ENCODE measurements at regions not wholly inside any gene's neighbourhood (a gene's known extent, or its start where the extent isn't known, plus 50 kb on each side); places are given as distances from the start of the nearest gene placed in this dataset.

- TF ChIP-seq, protein P1, sequence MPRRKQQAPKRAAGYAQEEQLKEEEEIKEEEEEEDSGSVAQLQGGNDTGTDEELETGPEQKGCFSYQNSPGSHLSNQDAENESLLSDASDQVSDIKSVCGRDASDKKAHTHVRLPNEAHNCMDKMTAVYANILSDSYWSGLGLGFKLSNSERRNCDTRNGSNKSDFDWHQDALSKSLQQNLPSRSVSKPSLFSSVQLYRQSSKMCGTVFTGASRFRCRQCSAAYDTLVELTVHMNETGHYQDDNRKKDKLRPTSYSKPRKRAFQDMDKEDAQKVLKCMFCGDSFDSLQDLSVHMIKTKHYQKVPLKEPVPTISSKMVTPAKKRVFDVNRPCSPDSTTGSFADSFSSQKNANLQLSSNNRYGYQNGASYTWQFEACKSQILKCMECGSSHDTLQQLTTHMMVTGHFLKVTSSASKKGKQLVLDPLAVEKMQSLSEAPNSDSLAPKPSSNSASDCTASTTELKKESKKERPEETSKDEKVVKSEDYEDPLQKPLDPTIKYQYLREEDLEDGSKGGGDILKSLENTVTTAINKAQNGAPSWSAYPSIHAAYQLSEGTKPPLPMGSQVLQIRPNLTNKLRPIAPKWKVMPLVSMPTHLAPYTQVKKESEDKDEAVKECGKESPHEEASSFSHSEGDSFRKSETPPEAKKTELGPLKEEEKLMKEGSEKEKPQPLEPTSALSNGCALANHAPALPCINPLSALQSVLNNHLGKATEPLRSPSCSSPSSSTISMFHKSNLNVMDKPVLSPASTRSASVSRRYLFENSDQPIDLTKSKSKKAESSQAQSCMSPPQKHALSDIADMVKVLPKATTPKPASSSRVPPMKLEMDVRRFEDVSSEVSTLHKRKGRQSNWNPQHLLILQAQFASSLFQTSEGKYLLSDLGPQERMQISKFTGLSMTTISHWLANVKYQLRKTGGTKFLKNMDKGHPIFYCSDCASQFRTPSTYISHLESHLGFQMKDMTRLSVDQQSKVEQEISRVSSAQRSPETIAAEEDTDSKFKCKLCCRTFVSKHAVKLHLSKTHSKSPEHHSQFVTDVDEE (CRISPR knock-in tag; IDR thresholded peaks at IDR 0.05): no peak
- TF ChIP-seq, protein P2, sequence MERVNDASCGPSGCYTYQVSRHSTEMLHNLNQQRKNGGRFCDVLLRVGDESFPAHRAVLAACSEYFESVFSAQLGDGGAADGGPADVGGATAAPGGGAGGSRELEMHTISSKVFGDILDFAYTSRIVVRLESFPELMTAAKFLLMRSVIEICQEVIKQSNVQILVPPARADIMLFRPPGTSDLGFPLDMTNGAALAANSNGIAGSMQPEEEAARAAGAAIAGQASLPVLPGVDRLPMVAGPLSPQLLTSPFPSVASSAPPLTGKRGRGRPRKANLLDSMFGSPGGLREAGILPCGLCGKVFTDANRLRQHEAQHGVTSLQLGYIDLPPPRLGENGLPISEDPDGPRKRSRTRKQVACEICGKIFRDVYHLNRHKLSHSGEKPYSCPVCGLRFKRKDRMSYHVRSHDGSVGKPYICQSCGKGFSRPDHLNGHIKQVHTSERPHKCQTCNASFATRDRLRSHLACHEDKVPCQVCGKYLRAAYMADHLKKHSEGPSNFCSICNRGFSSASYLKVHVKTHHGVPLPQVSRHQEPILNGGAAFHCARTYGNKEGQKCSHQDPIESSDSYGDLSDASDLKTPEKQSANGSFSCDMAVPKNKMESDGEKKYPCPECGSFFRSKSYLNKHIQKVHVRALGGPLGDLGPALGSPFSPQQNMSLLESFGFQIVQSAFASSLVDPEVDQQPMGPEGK (CRISPR knock-in tag; IDR thresholded peaks at IDR 0.05; ENCODE audit: borderline replicate concordance): no peak
- TF ChIP-seq ARNTL (CRISPR knock-in tag; IDR thresholded peaks at IDR 0.05; ENCODE audit: borderline replicate concordance, low read depth): no peak
Measured at GRCh38 chr16:6884002-6884401, 448.6 kb upstream of the RBFOX1 start.

Measured in SK-N-SH treated with all-trans-retinoic acid at 6 μM for 48 hours (cell line).